ENCODE measurements at regions not wholly inside any gene's neighbourhood (a gene's known extent, or its start where the extent isn't known, plus 50 kb on each side); places are given as distances from the start of the nearest gene placed in this dataset.

GRCh38 chr15:60062826-60063225 is 58.7 kb downstream of the FOXB1 start:
- TF ChIP-seq, protein P1, sequence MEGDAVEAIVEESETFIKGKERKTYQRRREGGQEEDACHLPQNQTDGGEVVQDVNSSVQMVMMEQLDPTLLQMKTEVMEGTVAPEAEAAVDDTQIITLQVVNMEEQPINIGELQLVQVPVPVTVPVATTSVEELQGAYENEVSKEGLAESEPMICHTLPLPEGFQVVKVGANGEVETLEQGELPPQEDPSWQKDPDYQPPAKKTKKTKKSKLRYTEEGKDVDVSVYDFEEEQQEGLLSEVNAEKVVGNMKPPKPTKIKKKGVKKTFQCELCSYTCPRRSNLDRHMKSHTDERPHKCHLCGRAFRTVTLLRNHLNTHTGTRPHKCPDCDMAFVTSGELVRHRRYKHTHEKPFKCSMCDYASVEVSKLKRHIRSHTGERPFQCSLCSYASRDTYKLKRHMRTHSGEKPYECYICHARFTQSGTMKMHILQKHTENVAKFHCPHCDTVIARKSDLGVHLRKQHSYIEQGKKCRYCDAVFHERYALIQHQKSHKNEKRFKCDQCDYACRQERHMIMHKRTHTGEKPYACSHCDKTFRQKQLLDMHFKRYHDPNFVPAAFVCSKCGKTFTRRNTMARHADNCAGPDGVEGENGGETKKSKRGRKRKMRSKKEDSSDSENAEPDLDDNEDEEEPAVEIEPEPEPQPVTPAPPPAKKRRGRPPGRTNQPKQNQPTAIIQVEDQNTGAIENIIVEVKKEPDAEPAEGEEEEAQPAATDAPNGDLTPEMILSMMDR (IDR thresholded peaks at IDR 0.05), result no peak
- TF ChIP-seq ZFX (IDR thresholded peaks at IDR 0.05; ENCODE audit: borderline replicate concordance), result no peak
